ENCODE measurements at regions not wholly inside any gene's neighbourhood (a gene's known extent, or its start where the extent isn't known, plus 50 kb on each side); places are given as distances from the start of the nearest gene placed in this dataset.

DNA sequence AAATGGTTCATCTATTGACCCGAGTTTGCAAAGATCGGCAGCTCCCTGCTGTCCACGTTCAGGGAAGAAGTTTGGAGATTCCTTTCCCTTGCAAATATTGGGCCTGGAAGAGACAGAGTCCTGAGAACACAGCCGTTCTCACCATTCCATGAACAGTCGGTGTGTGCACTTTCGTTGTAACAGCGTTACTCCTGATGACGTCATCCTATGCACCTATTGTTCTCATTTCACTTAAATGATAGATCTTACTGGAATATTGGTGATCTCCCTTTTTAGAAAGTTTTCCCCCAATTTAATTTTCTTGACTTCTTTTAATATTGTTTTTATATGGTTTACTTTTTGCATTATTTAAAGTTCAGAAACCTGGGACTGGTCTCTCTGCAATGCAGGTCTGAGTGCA is 320.7 kb upstream of the PFKP start:
- no peak overlapping the region for H3K27ac ChIP-seq (ENCODE audit: insufficient read length, low read depth, low read length)
- H4K8ac ChIP-seq (replicated peaks; ENCODE audit: insufficient read length, low read depth, low read length): no peak overlapping the region
- DNase-seq: no peak
- Mint-ChIP-seq H3K9me3 (no peaks in the 10 kb centered on the region), H3K4me1 (peaks cover 3 to 4% of the 10 kb centered on the region in 2 experiments; a peak in 3 of 4 replicates), H3K27ac (no peak overlapping the region), H3K27me3 (ENCODE audit: low read depth) (no peaks in the 10 kb centered on the region), H3K4me3 (no peak overlapping the region), H3K36me3 (ENCODE audit: insufficient read depth in 1 of 3, low read depth in 3 of 3) (no peaks in the 10 kb centered on the region)
- H3K56ac ChIP-seq (ENCODE audit: insufficient read length, low read depth, low read length): no peak overlapping the region
- H3K4ac ChIP-seq (ENCODE audit: low read depth, low read length): no peak overlapping the region
- no peaks in the 10 kb centered on the region for H3K79me2 ChIP-seq (ENCODE audit: insufficient read depth, low read length)
- H2BK120ac ChIP-seq (ENCODE audit: low read depth, low read length, poor library complexity, severe bottlenecking): no peak overlapping the region
- no peak overlapping the region for H3K23ac ChIP-seq (ENCODE audit: insufficient read length, low read depth, low read length)
- H3T11ph ChIP-seq (ENCODE audit: low read length): no peak overlapping the region
- no peak overlapping the region for H2BK5ac ChIP-seq (ENCODE audit: insufficient read length, low read length)
- no peaks in the 10 kb centered on the region for H3K79me1 ChIP-seq (ENCODE audit: insufficient read depth, low read depth, low read length, poor library complexity, severe bottlenecking)
- no peak overlapping the region for H2BK15ac ChIP-seq (ENCODE audit: low read depth, low read length)
- no peak overlapping the region for H3K18ac ChIP-seq (ENCODE audit: insufficient read length, low read depth, low read length)
- no peak overlapping the region for H2AFZ ChIP-seq (ENCODE audit: low read length)
- no peak overlapping the region for H4K5ac ChIP-seq (ENCODE audit: insufficient read length, low read depth, low read length)
- no CpG with 5 or more reads among the region's 8 CpGs for WGBS (ENCODE audit: extremely low coverage, insufficient read length, low lambda C conversion rate)
- no peak overlapping the region for H4K91ac ChIP-seq (ENCODE audit: insufficient read length, low read depth, low read length)
- H3K4me2 ChIP-seq (ENCODE audit: insufficient read depth, insufficient read length, low read length): no peak overlapping the region
- no peak overlapping the region for H3K14ac ChIP-seq (ENCODE audit: insufficient read depth, low read length)
- no peak overlapping the region for H3K9ac ChIP-seq (ENCODE audit: extremely low read depth, insufficient read length, low read length)
- no peak overlapping the region for H2AK5ac ChIP-seq (ENCODE audit: insufficient read length, low read length)
- no peaks in the 10 kb centered on the region for H3K4me1 ChIP-seq (ENCODE audit: insufficient read depth, low read length)
- H2BK20ac ChIP-seq (ENCODE audit: low read depth, low read length, poor library complexity, severe bottlenecking): no peak overlapping the region
- H3K9me3 ChIP-seq (ENCODE audit: control insufficient read depth, low read depth, low read length): no peaks in the 10 kb centered on the region
- no peaks in the 10 kb centered on the region for H3K23me2 ChIP-seq (ENCODE audit: insufficient read length, low read depth, low read length, poor library complexity, severe bottlenecking)
- no peaks in the 10 kb centered on the region for H3K27me3 ChIP-seq (ENCODE audit: insufficient read depth, low read length)
- no peak overlapping the region for H2BK12ac ChIP-seq (ENCODE audit: insufficient read length, low read depth, low read length)
- no peaks in the 10 kb centered on the region for H4K20me1 ChIP-seq (ENCODE audit: control insufficient read depth, insufficient read depth, insufficient read length)
- TF ChIP-seq, protein P1, sequence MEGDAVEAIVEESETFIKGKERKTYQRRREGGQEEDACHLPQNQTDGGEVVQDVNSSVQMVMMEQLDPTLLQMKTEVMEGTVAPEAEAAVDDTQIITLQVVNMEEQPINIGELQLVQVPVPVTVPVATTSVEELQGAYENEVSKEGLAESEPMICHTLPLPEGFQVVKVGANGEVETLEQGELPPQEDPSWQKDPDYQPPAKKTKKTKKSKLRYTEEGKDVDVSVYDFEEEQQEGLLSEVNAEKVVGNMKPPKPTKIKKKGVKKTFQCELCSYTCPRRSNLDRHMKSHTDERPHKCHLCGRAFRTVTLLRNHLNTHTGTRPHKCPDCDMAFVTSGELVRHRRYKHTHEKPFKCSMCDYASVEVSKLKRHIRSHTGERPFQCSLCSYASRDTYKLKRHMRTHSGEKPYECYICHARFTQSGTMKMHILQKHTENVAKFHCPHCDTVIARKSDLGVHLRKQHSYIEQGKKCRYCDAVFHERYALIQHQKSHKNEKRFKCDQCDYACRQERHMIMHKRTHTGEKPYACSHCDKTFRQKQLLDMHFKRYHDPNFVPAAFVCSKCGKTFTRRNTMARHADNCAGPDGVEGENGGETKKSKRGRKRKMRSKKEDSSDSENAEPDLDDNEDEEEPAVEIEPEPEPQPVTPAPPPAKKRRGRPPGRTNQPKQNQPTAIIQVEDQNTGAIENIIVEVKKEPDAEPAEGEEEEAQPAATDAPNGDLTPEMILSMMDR (conservative IDR thresholded peaks at IDR 0.05): no peak
